GM19372 (cell line): ENCODE measurements at regions not wholly inside any gene's neighbourhood (a gene's known extent, or its start where the extent isn't known, plus 50 kb on each side); places are given as distances from the start of the nearest gene placed in this dataset.

Source experiments
- ATAC-seq: cut with Tn5 transposase; IDR thresholded peaks from one replicate; pipeline ENCODE4 v1.9.1; 2021; ENCODE audit warnings: mild to moderate bottlenecking, low read depth, moderate library complexity; ENCODE audit not compliant: unreplicated experiment

GRCh38 chr13:37944869-37945442 is 75.4 kb upstream of the TRPC4 start:
- no peak for ATAC-seq

- no peak for ATAC-seq
Measured at GRCh38 chr13:37944081-37944868, 74.7 kb upstream of the TRPC4 start.

GRCh38 chr13:37942929-37943328 is 73.4 kb upstream of the TRPC4 start:
- ATAC-seq: no peak

GRCh38 chr13:37934339-37935191 is 65.0 kb upstream of the TRPC4 start:
- no peak for ATAC-seq

- no peak for ATAC-seq
Measured at GRCh38 chr13:37929308-37929707, 59.7 kb upstream of the TRPC4 start.

GRCh38 chr13:37927561-37927960 is 58.0 kb upstream of the TRPC4 start:
- no peak for ATAC-seq

GRCh38 chr13:37925878-37926473 is 56.4 kb upstream of the TRPC4 start:
- no peak for ATAC-seq

GRCh38 chr13:37923236-37923635 is 53.7 kb upstream of the TRPC4 start:
- no peak for ATAC-seq

- ATAC-seq: no peak
Measured at GRCh38 chr13:37919329-37919880, 49.8 kb upstream of the TRPC4 start.
